ENCODE measurements at regions not wholly inside any gene's neighbourhood (a gene's known extent, or its start where the extent isn't known, plus 50 kb on each side); places are given as distances from the start of the nearest gene placed in this dataset.
A peak's percentile ranks its signal among the peaks of the same experiment; 100 is the strongest.
"Not testable (repeated sequence)": the region's sequence is repeated elsewhere in the genome, so short reads cannot be mapped to it uniquely, and the experiment has no call there.

- no peak for DNase-seq (ENCODE audit: low read depth in 6 of 9, low spot score in 9 of 9)
- H3K9me3 ChIP-seq (ENCODE audit: control insufficient read depth in 2 of 2, insufficient read depth in 1 of 2, low read length in 1 of 2): no peaks in the 10 kb centered on the region
Observed at GRCh38 chr22:18731075-18731666, 119.5 kb upstream of the RIMBP3 start.

DNA sequence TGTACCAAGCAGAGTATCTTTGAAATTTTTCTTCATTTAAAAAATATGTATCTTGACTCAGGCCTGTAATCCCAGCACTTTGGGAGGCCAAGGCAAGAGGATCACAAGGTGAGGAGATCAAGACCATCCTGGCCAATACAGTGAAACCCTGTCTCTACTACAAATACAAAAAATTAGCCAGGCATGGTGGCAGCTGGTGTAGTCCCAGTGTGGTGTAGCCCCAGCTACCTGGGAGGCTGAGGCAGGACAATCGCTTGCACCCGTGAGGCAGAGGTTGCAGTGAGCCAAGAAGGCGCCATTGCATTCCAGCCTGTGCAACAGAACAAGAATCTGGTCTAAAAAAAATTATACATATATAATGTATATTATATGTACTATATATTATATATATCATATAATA lies 118.7 kb upstream of the RIMBP3 start:
- not testable (repeated sequence) for H3K36me3 ChIP-seq (ENCODE audit: control insufficient read depth in 2 of 2, insufficient read depth in 2 of 2, low read length in 1 of 2); H3K4me3 ChIP-seq (ENCODE audit: low read length in 2 of 2); H3K4me1 ChIP-seq (ENCODE audit: control insufficient read depth in 2 of 2, insufficient read depth in 2 of 2, low read length in 2 of 2); H3K27ac ChIP-seq (ENCODE audit: low read depth in 1 of 2, low read length in 1 of 2); H3K9me3 ChIP-seq (ENCODE audit: control insufficient read depth in 2 of 2, insufficient read depth in 1 of 2, low read length in 1 of 2); H3K27me3 ChIP-seq (ENCODE audit: control insufficient read depth in 2 of 2, insufficient read depth in 1 of 2, low read length in 1 of 2)
- 94% methylated on average over 3 of the region's 3 CpGs for WGBS
- DNase-seq (ENCODE audit: low read depth in 6 of 9, low spot score in 9 of 9): peak in 7 of 9 donors; percentile 30 to 96 (median 72)

More at GRCh38 chr22:18731075-18731666, 119.5 kb upstream of the RIMBP3 start:
- Histone ChIP-seq H3K4me1 (ENCODE audit: control insufficient read depth in 2 of 2, insufficient read depth in 2 of 2, low read length in 2 of 2) (no peaks in the 10 kb centered on the region), H3K27me3 (ENCODE audit: control insufficient read depth in 2 of 2, insufficient read depth in 1 of 2, low read length in 1 of 2) (no peaks in the 10 kb centered on the region), H3K36me3 (ENCODE audit: control insufficient read depth in 2 of 2, insufficient read depth in 2 of 2, low read length in 1 of 2) (no peaks in the 10 kb centered on the region), H3K4me3 (ENCODE audit: low read length in 2 of 2) (no peak overlapping the region), H3K27ac (ENCODE audit: low read depth in 1 of 2, low read length in 1 of 2) (no peak overlapping the region)
